NCI-H146 (cell line): ENCODE measurements at regions not wholly inside any gene's neighbourhood (a gene's known extent, or its start where the extent isn't known, plus 50 kb on each side); places are given as distances from the start of the nearest gene placed in this dataset.
"Not testable (repeated sequence)": the region's sequence is repeated elsewhere in the genome, so short reads cannot be mapped to it uniquely, and the experiment has no call there.

ENCODE experiments used
- DNase-seq: peaks from one replicate; lab custom pipeline; 2025; lab: John Stamatoyannopoulos, UW

- no peak for DNase-seq
Observed at GRCh38 chr9:78674874-78675273, 377.9 kb downstream of the PSAT1 start.

- no peak for DNase-seq
Observed at GRCh38 chr9:78676009-78676408, 379.1 kb downstream of the PSAT1 start.

- no peak for DNase-seq
Observed at GRCh38 chr9:78676623-78677022, 379.7 kb downstream of the PSAT1 start.

GRCh38 chr9:78677326-78677725 lies 380.4 kb downstream of the PSAT1 start:
- no peak for DNase-seq

- peak; percentile 74 for DNase-seq
Observed at GRCh38 chr9:78678877-78679276, 382.0 kb downstream of the PSAT1 start.

- DNase-seq: peak; percentile 27
Observed at GRCh38 chr9:78680196-78680595, 383.3 kb downstream of the PSAT1 start.

- DNase-seq: no peak
Observed at GRCh38 chr9:78682216-78682615, 385.3 kb downstream of the PSAT1 start.

GRCh38 chr9:78685471-78685870 lies 388.5 kb downstream of the PSAT1 start:
- no peak for DNase-seq

- DNase-seq: no peak
Observed at GRCh38 chr9:78688796-78689195, 391.9 kb downstream of the PSAT1 start.

GRCh38 chr9:78691542-78691941 lies 394.6 kb downstream of the PSAT1 start:
- no peak for DNase-seq

- DNase-seq: no peak
Observed at GRCh38 chr9:78692871-78693270, 395.9 kb downstream of the PSAT1 start.

GRCh38 chr9:78694974-78695373 lies 398.0 kb downstream of the PSAT1 start:
- peak; percentile 93 for DNase-seq

- DNase-seq: peak; percentile 95
Observed at GRCh38 chr9:78695519-78695918, 398.6 kb downstream of the PSAT1 start.

GRCh38 chr9:78697618-78698017 lies 400.7 kb downstream of the PSAT1 start:
- no peak for DNase-seq

GRCh38 chr9:78698371-78698770 lies 401.4 kb downstream of the PSAT1 start:
- no peak for DNase-seq

GRCh38 chr9:78699217-78699616 lies 402.3 kb downstream of the PSAT1 start:
- DNase-seq: not testable (repeated sequence)

GRCh38 chr9:78704153-78704552 lies 407.2 kb downstream of the PSAT1 start:
- not testable (repeated sequence) for DNase-seq

- no peak for DNase-seq
Observed at GRCh38 chr9:78707080-78707479, 410.2 kb downstream of the PSAT1 start.

GRCh38 chr9:78707481-78707991 lies 410.6 kb downstream of the PSAT1 start:
- no peak for DNase-seq

GRCh38 chr9:78712903-78713613 lies 416.1 kb downstream of the PSAT1 start:
- no peak for DNase-seq

- peak; percentile 42 for DNase-seq
Observed at GRCh38 chr9:78713614-78714405, 416.9 kb downstream of the PSAT1 start.

GRCh38 chr9:78714576-78714975 lies 417.7 kb downstream of the PSAT1 start:
- DNase-seq: no peak

GRCh38 chr9:78719029-78719428 lies 422.1 kb downstream of the PSAT1 start:
- DNase-seq: not testable (repeated sequence)
